ENCODE measurements at regions not wholly inside any gene's neighbourhood (a gene's known extent, or its start where the extent isn't known, plus 50 kb on each side); places are given as distances from the start of the nearest gene placed in this dataset.

DNA sequence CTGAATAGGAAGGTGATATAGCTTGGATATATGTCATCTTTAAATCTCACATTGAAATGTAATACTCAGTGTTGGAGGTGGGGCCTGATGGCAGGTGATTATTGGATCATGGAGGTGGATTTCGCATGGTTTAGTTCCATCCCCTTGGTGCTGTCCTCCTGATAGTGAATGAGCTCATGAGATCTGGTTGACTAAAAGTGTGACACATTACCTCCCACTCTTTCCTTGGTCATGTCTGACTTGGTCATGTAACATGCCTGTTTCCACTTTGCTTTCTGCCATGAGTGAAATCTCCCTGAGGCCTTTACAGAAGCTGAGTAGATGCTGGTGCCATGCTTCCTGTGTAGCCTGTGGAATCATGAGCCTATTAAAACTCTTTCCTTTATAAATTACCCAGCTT lies 664.5 kb upstream of the NR5A2 start:
- no peak for DNase-seq

DNA sequence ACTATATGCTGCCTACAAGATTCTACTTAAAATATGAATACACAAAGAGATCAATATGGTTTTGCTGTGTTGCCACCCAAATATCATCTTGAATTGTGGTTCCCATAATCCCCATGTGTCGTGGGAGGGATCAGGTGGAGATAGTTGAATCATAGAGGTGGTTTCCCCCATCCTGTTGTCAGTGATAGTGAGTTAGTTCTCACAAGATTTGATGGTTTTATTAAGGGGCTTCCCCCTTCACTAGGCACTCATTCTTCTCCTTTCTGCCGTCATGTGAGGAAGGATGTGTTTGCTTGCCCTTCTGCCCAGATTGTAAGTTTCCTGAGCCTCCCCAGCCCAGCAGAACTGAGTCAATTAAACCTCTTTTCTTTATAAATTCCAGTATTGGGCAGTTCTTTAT lies 654.4 kb upstream of the NR5A2 start:
- no peak for DNase-seq

DNA sequence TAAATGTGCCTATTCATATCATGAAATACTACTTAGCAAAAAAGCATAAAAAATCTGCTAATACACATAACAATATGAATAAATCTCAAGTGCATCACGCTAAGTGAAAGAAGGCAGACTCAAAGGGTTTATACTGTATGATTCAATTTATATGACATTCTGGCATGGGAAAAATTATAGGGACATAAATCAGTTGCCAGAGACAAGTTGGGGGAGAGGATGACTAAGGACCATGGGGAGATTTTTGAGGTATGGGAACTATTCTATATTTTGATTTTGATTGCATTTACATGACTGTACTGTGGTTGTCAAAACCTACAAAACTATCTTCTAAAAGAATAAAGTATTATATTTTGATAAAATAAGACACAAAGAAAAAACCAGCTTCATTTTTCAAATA lies 650.3 kb upstream of the NR5A2 start:
- DNase-seq = no peak

GRCh38 chr1:199383793-199384192 lies 643.7 kb upstream of the NR5A2 start:
- no peak for DNase-seq

DNA sequence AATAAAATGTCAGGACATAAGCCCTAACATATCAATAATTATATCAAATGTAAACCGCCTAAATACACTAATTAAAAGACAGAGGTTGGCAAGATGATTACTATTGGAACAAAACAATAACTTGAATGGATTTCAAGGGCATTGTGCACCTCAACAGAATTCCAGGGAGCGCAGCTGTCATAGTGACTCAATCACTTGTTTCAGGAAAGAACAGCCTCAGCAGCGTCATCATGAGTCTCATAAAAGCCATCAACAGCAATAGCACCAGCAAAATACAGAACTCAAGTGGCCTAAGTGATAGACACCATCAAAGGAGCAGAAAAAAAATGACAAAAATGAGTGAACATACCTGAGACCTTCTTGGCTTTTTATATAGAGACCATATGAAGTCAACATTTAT lies 632.7 kb upstream of the NR5A2 start:
- no peak for DNase-seq

GRCh38 chr1:199396456-199396855 lies 631.1 kb upstream of the NR5A2 start:
- no peak for DNase-seq

GRCh38 chr1:199399996-199400724 lies 627.4 kb upstream of the NR5A2 start:
- no peak for DNase-seq

GRCh38 chr1:199403531-199404116 lies 623.9 kb upstream of the NR5A2 start:
- no peak for DNase-seq

GRCh38 chr1:199404191-199404590 lies 623.3 kb upstream of the NR5A2 start:
- no peak for DNase-seq

- no peak for DNase-seq
Measured at GRCh38 chr1:199404976-199405375, 622.5 kb upstream of the NR5A2 start.

DNA sequence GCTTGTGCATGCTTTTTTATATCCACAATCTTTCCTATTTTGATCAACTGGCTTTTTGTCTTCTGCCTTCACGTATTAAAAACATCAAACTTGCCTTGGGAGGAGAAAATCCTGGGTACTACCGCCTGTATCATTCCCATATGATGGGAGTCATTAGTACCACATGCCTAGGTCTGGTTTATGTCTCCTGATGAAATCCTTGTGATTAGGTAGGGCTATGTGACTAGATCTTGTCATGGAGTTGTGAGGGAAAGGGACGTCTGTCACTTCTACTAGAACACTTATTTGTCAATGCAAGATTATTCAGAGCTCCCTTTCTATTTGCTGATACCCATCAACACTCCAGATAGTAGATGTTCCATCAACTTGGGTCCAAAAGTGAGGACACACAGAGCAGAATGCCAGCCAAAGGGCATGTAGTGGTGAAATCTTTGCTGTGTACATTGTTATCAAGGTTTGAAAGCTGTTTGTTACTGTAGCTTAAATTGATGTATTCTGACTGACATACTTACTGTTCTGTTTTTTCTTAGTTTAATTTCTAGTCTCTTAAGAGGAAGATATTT lies 621.8 kb upstream of the NR5A2 start:
- DNase-seq = no peak

- no peak for DNase-seq
Measured at GRCh38 chr1:199410462-199410861, 617.0 kb upstream of the NR5A2 start.

- DNase-seq = no peak
Measured at GRCh38 chr1:199411506-199411905, 616.0 kb upstream of the NR5A2 start.

DNA sequence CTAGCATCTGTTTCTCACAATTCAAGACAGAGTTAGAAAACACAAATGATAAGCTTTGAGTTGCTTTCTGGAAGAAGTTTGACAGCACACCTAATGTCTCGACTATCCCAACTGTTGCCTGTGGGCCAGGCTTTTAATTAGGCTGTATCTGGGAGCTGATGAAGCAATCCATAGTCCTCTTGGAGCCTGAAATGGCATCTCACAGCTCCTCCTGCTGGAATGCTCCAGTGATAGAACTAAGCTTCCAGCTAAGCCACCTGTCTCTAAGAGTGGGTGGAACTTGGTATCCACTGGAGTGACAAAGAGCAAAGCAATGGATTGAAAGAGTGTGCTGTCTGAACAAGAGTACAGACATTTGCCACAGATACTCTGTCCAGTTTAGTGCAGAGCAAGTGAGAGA lies 605.3 kb upstream of the NR5A2 start:
- DNase-seq = no peak

DNA sequence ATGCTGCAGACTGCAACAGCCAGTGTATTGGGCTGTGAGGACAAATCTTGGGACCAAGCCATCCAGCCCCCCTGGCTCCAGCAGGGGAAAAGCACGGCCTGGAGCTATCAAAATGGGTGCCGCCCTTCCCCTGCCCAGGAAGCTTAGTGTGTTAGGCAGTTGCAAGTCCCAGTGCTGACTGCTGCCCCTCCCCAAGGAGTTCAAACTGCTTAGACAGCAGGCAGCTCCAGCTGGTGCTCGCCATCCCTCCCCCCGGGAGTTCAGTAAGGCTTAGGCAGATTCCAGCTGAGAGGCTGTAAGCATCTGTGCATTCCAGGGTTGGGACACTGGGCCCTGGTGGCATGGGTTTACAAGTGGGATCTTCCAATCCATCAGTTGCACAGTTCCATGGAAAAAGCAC lies 579.6 kb upstream of the NR5A2 start:
- no peak for DNase-seq

- no peak for DNase-seq
Measured at GRCh38 chr1:199448646-199449045, 578.9 kb upstream of the NR5A2 start.

- no peak for DNase-seq
Measured at GRCh38 chr1:199449221-199449620, 578.3 kb upstream of the NR5A2 start.

DNA sequence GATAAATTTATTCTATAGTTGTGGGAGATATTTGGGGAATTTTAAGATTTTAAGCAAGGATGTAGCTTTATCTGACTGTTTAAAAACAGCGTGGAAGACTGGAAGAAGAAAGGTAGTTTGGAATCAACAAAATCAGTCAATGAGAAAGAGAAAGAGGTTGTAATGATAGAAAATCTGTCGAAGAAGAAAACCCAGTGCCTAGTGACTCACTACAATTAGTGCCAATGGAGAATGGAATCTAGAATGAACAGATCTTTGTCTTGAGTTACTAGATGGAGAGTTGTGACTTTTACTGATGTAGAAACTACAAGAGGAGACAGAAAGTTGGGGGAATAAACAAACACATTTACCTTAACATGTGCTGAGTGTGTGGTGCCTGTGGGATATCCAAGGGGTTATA lies 577.8 kb upstream of the NR5A2 start:
- no peak for DNase-seq

DNA sequence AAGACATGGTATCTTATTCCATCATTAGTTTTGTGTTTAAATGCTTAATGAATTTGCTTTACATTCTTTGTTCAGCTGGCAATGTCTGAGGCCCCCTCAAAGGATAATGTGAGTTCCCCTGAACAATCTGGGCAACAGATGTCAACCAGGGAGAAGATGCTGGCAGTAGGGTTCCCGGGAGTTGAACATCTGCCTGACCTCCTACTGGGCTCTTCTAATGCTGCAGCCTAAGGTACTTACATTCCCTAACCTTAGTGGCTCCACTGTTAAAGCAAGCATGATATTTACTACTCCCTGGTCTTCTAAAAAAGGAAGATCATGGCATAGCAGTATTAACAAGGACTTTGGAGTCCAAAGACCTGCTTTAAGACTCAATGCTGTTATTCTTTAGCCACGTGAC lies 574.9 kb upstream of the NR5A2 start:
- no peak for DNase-seq

DNA sequence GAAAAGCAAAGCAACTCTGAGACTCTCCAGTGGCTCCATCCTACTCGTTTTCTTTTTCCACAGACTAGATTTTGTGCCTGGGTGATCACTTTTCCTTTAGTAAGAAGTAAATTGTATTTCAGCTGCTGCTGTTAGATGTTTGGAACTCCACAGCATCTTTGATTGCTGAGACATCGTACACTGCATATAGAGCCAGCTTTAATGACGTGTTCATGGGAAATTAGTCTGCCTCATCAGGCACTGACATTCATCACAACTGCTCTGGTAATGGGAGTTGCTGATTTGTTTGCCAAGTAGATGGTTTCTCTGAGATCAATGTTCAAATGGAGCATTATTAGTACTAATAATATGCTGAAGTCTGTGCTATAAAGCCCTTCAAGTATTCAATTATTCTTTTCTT lies 573.8 kb upstream of the NR5A2 start:
- DNase-seq = no peak

- DNase-seq = no peak
Measured at GRCh38 chr1:199460933-199461332, 566.6 kb upstream of the NR5A2 start.

DNA sequence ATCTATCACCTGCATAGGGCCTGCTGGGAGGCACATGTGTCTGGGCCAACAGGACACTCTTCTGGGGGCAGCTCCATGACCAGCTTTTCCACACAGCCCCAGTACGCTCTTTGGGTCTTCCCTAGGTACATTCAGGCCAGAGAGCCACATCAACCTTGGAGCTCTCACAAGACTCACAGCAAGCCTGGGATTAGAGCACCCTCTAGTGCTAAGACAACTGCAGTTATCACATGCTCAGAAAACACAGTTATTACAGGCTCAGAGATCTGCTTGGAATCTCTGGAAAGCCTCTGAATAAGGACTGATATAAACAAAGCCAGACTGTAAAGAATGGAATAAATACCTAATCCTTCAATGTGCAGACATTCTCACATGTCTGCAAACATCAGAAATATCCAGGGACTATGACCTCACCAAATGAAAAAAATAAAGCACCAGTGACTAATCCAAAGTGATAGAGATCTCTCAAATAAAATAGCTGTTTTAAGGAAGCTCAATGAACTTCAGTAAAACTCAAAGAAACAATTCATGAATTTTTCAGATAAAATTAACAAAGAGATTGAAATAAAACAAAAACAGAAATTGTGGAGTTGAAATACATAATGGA lies 563.9 kb upstream of the NR5A2 start:
- DNase-seq = no peak

DNA sequence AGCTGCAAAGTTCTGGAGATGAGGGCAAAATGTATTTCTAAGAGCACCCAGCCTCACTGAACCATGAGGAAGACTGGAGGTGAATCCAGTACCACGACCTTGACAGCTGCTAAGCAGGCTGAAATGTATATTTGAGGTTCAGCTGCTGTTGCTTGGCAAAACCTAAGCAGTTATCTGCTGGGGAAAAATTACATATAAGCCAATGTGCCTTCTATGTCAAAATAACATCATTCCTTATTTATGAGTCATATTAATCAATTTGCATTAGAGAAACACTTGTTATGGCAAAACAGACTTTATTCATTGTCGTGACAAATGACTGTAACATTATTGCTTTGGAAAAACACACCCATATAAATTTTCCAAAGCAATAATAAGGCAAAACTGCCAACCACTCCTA lies 560.5 kb upstream of the NR5A2 start:
- no peak for DNase-seq

GRCh38 chr1:199472018-199472417 lies 555.5 kb upstream of the NR5A2 start:
- DNase-seq = no peak
